Sigmoid colon (tissue), 3 donors: ENCODE measurements at regions not wholly inside any gene's neighbourhood (a gene's known extent, or its start where the extent isn't known, plus 50 kb on each side); places are given as distances from the start of the nearest gene placed in this dataset.

Experiments used
- CTCF ChIP-seq, 4 experiments: fragments of 450-650 bp in 3 of 4; fragments of 200-600 bp in 1 of 4; IDR thresholded peaks; one replicate each; pipeline ENCODE4 v1.5.1; 2016 to 2019; ENCODE audit warnings: antibody characterized with exemption in 4 of 4, mild to moderate bottlenecking in 3 of 4, moderate library complexity in 2 of 4
- POLR2A ChIP-seq, 2 donors: fragments of 450-650 bp; IDR thresholded peaks; one replicate each; pipeline ENCODE4 v1.6.1; 2016; ENCODE audit warnings: antibody characterized with exemption in 2 of 2, mild to moderate bottlenecking in 2 of 2, moderate library complexity in 2 of 2

- TF ChIP-seq POLR2A (IDR thresholded peaks at IDR 0.05) (no peak), CTCF (IDR thresholded peaks at IDR 0.05) (no peak)
Observed at GRCh38 chr7:73964786-73965185, 63.2 kb upstream of the ELN start.
